NAMALWA (cell line): ENCODE measurements at regions not wholly inside any gene's neighbourhood (a gene's known extent, or its start where the extent isn't known, plus 50 kb on each side); places are given as distances from the start of the nearest gene placed in this dataset.
"Not testable (repeated sequence)": the region's sequence is repeated elsewhere in the genome, so short reads cannot be mapped to it uniquely, and the experiment has no call there.

Experiments used
- DNase-seq: peaks from one replicate; pipeline ENCODE4 v3.0.0-alpha.2; 2015; ENCODE audit warnings: low spot score

DNA sequence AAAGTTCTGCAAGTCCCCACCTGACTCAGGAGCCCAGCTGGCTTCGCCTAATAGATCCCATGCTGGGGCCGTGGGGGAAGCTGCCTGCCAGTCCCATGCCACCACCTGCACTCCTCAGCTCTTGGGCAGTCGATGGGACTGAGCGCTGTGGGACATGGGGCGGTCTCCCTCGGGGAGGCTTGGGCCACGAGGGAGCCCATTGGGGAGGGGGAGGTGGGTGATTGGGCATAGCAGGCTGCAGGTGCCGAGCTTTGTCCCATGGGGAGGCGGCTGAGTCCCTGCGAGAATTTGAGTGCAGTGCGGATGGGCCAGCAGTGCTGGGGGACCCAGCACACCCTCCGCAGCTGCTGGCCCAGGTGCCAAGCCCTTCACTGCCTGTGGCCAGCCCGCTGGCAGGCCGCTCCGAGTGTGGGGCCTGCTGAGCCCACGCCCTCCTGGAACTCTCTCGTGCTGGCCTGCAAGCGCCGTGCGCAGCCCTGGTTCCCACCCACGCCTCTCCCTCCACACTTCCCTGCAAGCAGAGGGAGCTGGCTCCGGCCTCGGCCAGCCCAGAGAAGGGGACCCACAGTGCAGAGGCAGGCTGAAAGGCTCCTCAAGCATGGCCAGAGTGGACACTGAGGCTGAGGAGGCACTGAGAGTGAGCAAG lies 467.3 kb downstream of the IRS2 start:
- DNase-seq, result no peak

DNA sequence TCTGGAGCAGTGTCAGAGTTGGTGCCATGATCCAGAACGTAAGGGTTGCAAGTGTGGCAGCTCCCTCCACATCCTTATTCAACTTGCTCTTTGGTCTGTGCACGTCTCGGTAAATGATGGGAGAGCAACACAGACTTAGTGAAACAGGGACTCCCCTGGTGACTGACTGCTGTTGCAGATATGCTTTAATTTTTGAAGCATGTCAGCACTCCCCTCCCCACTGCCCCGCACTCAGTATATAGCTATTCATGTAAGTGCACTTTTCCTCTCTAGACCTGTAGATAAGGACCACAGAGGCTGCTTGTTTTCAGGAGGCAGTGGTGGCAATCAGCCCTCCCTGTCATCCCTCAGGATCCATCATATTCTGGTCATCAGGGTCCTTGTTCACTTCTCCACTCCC lies 470.9 kb downstream of the IRS2 start:
- no peak for DNase-seq

DNA sequence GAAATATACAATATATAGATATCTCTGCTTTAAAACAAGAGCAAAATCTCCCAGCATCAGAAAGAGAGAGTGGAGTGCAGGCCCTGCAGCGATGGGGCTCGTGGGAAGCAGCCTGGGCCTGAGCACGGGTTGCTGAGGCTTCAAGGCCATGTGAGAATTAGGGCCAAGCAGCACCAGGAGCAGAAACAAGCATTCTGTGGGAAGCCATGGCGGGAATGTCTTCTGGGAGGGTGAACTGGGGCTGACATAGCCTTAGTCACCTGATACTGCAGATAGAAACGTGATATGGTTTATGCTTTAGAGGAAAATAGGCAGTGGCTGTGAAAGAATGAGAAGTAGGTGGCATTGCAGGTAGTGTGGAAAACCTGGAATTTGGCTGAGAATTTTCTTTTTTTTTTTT lies 472.3 kb downstream of the IRS2 start:
- no peak for DNase-seq

DNA sequence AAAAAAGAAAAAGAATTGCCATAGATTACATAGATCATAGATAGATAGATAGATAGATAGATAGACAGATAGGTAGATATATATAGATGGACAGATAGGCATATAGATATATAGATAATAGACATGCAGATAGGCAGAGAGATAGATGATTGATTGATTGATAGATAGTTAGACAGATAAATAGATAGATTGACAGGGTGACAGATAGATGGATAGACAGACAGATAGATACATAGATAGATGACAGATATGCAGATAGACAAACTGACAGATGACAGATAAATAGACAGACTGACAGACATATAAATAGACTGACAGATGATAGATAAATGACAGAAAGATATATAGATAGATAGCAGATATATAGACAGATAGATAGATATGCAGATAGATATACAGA lies 474.0 kb downstream of the IRS2 start:
- DNase-seq, result no peak

DNA sequence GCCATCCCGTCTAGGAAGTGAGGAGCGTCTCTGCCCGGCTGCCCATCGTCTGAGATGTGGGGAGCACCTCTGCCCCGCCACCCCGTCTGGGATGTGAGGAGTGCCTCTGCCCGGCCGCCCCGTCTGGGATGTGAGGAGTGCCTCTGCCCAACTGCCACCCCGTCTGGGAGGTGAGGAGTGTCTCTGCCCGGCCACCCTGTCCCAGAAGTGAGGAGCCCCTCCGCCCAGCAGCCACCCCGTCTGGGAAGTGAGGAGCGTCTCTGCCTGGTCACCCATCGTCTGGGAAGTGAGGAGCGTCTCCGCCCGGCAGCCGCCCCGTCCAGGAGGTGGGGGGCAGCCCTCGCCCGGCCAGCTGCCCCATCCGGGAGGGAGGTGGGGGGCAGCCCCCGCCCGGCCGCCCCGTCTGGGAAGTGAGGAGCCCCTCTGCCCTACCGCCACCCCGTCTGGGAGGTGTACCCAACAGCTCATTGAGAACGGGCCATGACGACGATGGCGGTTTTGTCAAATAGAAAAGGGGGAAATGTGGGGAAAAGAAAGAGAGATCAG lies 474.9 kb downstream of the IRS2 start:
- DNase-seq, result not testable (repeated sequence)

DNA sequence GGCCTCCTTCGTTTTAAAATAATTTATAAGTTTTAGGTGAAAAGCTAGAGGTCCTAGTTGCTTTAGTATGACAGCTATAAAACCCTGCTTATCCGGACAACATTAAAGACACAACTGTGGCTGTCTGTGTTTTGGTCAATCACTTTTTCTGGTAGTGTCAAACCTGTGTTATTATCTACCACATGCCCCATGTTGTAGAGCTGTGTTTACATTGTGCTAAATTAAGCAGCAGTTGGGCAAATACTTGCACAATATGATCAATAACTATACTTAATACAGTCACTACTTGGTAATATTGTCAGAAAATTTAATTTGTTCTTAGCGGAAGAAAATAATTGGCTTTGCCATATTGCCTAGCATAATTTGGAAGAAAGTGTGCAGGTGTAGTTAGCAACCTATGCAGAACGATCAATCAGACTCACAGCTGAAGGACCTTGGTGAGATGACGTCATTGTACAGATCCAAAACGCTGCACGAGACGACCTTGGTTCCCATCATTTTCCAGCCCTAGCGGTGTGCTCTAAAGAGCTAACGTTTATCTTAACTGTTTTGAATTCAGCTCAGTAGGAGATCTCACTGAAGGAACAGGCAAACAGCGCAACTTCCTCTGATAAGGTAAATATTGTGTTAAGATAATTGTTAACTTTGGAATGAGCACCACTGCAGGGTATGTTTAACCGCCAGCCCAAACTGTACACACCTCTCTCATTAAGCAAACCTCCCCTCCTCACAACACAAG lies 476.6 kb downstream of the IRS2 start:
- no peak for DNase-seq

DNA sequence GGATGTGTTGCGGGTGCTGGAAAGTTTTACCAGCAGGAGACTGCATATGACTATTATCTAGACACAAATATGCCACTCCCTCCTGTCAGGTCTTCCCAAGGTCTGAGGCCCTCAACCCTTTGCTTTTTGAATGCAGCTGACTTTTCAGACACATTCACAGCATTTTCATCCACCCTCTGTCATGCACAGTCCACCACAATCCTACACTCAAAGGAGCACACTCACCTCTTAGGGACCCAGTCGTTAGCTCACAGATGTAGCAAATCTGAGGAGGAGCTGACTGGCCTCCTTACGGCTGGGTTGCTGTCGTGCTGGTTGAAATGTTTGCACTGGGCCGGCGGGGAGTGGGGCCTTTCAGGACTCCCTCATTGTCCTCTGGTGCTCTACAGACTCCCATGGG lies 479.4 kb downstream of the IRS2 start:
- no peak for DNase-seq

DNA sequence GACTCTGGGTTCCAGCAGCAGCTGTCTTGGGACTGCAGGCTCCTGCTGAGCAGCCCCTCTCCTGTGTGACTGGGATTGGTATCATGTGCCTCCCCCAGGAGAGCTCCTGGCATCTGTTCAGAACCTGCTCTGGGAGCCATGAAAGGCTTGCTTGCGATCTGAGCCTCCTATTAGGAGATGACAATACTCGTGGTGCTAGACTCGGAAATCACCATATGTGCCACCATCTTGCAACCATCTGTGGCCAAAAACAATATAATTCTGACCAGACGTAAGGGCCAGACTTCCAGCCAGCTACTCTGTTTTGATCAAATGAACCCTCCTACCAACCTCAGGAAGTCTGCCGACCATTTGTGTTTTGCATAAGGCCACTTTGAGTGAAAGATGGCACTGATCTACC lies 484.7 kb downstream of the IRS2 start:
- no peak for DNase-seq

DNA sequence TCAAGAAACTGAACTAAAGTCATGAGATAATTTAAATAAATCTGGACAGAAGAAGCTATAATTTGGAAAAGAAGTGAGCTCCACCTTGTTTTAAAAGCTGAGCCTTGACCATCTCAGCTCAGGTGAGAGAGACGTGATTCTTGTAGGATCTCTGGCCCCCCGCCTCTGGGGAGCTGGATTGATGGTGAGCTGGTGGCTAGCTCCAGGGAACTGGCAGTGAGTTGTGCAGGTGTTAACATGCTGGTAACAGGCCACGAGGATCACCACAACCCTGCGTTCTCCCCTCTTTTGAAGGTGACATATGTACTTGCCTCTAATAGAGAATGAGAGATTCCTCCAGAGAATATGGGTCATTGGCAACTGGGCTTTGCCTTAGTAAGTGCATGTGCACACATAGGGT lies 485.1 kb downstream of the IRS2 start:
- DNase-seq, result no peak

DNA sequence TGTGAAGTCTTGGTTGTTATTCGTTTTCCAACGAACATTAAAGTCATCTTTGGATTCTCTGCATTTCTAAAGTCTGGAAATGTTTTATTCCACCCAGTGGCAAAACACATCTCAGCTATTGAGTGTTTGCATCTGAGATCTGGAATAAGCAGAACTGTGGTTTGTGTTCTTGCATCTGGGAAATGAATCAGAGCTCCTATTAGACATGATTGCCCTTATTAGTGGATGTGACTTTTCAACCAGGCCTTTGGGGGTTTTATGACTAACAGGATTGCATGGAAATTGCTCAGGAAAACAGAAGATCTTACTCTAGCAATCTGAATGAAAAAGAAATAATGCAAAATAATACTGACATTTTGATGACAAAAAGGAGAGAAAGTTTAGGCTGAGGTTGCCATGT lies 488.8 kb downstream of the IRS2 start:
- DNase-seq, result no peak

DNA sequence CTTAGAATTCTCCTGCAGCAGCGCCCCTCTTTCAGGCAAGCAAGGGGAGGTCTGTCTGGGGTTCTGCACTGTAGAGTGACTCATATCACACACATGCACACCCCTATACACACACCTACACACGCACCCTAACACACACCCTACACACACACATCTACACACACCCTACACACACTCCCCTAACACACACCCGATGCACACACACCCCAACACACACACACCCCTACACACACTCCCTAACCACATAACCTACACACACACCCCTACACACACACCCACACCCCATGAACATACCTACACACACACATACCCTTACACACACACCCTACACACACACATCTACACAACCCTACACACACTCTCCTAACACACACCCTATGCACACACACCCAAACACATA lies 493.2 kb downstream of the IRS2 start:
- DNase-seq, result no peak

DNA sequence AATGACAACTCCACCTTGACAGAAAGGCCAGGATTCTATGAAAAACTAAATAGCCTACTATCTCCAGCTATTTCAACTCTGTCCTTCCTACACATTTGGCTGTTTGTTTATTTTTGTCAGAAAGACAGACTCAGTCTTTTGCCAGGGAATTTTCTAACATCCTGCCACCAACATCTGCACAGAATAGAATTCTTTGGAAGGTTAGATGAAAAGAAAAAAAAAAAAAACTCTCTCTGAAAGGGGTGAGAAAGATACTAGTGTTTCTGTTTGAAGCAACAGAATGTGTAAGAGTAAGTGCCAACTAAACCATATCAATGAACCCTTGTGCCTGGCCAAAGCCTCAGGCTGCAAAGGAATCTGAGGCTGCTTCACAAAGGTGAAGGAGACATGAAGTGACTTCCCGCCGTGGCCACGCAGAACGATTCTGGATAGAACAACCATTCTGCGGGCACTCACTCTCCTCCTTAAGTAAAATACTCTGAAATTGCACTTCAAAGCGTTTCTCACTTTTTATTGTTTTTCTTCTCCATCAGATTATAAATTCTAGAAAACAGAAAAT lies 498.2 kb downstream of the IRS2 start:
- no peak for DNase-seq

DNA sequence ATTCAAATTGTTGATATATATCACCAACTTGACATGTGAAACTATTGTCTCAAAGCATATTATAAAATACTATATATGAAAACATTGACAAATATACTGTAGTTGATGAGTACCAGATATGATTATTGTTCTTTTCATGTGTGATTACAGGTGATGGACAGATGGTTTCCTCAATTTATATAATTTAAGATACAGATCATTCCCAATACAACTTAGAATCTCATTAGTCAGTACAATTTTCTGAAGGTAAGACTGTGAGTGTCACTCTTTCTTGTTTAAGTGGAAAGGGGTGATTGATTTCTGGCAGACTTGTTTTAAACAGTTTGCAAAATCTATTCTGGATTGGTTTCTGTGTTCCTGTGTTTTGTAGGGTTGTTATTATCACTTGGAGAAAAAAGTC lies 498.8 kb downstream of the IRS2 start:
- no peak for DNase-seq

DNA sequence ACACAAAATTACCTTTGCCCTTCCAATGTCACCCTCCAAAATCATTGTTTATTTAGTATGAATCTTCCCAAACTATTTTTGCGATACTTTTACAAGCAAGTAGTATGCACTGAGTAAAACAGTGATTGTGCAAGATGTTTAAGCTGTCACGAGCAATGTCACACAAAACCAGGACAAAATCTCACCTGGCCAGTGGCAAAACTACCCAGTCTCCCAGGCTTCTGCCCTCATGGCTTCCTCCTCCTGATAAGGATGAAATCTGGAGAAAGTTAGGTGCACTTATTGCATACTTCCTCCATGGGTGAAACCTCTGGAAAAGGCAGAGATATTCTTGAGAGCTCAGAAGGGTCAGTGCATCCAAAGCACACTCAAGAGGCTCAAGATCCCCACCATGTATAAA lies 500.8 kb downstream of the IRS2 start:
- no peak for DNase-seq

DNA sequence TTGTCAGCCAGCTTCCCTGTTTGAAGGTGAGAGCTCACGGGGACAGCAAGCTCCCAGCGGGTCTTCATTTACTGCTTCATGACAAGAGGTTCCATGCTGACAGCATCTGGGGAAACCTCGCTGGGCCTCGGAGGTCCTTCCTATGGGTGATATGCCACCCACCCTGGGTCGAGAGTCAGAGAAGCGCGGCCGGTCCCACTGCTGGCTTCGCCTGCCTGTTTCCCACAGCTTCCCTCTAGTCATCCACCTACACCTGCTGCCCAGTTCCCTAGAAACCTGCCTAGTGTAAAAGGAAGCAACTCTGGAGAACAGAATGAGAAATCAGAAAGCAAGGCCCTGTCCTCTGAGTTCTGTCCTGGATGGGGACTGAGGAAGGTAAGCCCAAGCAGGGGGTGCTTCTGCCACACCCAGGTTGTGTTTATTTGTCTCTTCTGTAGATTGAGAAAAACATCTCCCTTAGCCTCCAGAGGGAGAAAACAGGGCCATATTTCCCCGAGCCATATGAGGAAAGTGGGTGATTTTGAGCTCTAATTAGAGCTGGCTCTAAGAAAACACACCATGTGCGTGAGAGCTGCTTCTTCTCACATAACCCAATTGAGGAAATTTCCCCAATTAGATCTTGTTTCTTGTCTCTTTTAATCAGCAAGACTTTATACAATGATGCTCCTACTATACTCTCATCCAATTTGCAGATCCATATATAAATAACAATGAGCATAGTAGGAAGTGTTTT lies 504.3 kb downstream of the IRS2 start:
- no peak for DNase-seq

DNA sequence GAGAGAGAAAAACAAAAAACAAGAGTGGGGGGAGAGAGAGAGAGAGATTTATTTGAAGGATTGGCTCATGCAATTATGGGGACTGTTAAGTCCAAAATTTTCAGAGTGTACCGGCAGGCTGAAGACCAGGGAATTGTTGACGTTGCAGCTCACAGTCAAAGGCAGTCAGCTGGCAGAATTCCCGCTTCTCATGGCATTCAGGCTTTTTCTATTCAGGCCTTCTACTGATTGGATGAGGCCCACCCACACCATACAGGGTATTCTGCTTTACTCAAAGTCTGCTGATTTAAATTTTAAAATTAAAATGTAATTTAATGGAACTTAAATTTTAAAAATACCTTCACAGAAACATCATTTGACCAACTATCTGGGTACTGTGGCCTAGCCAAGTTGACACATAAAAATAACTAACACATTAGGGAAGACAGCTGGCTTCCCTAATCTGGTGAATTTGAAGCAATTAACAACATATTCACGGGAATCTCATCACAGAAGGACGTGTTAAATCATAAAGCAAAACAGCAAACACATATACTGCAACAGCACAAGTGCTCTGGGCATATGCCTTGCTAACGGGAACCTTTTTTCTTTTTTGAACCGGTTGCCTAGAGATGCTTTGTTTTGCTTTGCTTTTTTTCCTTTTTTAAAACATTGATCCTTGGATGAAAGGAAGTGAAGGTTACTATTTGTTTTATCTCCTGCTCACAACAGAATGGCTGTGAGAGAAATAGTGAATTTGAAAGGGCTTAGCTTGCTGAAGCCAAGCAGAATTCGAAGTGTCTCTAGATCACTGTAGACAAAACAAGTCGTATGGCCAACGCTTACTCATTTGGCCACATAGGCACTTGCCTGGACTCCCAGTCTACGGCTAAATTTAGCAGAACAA lies 505.1 kb downstream of the IRS2 start:
- no peak for DNase-seq

DNA sequence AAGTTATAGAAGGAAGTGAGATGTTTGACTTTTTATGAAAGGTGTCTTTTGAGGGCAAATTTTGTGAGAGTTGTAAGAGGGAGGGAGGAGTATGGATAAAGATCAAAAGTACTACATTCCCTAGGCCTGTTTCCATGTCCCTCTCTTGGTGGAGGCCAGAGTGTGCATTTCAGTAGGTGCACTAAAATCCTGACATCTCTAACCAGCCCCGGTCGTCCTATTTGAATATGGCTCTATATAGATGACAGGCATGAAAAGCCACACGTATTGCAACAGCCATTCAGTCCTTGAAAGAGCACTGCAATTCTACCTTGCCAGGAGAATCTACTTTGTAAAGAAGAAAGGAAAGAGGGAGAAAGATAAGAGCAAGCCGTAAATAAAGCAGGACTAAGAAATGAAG lies 510.1 kb downstream of the IRS2 start:
- no peak for DNase-seq

DNA sequence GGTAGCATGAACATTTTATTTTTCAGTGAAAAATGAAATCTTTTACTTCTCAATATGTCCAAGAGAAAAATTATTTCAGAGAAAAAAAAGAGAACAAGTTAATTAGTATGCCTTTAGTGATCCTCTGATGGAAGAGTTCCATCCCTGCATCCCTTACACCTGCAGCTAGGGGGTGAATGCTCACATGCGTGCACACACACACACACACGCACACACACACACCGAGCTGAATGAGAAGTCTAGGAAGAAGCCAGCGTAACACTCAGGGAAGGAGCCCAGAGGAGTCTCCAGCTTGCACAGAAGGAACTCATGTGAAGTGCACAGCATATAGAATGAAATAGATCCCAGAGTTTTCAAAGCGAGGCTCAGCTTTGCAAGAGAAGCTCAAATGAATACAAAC lies 510.5 kb downstream of the IRS2 start:
- DNase-seq, result no peak

DNA sequence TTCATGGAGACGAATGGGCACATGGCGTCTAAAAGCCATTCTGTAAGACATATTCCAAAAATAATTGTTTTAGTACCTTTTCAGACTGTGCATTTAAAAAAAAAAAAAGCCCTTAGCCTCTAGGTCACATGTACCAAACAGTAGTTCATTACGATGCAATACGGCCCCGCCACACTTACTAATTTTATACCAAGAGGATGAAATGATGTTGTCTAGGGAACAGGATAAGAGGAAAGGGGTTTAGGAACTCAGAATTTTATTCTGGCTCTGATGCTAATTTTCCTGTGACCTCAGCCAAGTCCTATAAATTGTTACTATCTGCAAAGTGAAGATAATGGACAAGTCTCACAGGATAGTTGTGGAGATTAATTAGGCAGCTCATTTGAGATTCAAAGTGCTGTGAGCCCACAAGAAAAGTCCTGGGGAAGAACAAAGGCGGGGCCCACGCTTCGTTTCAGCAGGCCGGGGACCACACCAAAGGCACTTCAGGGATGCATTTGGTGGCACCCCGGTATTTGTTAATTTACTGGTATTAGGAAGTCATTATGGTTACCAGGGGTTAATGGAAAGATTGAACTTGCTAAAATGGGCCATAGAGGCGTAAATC lies 511.1 kb downstream of the IRS2 start:
- DNase-seq, result no peak

DNA sequence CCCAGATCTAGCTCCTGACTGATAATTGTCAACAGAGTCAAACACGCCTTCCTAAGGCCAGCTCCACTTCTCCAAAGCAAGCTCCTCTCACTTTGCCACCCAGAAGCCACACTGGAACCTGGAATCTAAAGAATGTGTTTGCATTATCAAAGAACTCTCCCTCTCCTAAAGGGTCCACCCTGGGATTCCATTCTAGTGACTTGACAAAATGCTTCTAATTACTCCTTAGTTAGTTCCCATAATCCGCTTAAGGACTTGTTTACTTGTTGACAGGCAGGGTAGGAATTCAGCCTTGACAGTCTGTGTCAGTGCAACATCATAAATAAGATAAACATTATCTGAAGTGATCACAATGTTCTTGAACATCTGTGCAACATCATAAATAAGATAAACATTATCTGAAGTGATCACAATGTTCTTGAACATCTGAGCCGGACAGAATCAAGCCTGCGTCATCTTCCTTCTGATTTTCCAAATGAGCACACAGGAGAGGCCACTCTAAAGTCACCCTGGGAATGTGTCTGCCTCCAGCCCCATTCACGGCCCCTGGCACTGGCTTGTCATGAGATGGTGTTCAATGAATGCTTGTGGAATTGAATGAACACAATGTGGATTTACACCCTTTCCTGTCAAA lies 512.1 kb downstream of the IRS2 start:
- DNase-seq, result no peak

DNA sequence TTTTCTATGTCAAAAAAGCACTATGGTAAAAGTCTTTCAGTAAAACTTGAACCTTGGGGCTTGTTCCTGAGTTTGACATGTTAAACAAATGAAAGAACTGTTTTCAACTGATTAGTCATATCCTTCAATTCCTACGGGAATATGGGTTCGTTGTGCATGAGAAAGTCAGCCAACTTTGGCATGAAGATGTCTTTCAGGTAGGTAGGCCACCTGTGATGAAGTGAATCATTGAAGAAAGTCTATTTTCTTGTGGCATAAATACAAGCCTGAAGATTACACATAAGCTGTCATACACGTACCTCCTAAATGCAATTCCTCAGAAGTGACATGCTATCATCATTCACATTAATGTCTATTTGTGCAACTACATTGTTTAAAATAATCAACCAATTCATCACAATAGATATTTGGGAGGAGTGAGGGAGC lies 513.0 kb downstream of the IRS2 start:
- no peak for DNase-seq
